CD4-positive, alpha-beta T cell treated with Interleukin-2 at 100 ng/mL for 4 hours (primary cell): ENCODE measurements at regions not wholly inside any gene's neighbourhood (a gene's known extent, or its start where the extent isn't known, plus 50 kb on each side); places are given as distances from the start of the nearest gene placed in this dataset.
"Not testable (repeated sequence)": the region's sequence is repeated elsewhere in the genome, so short reads cannot be mapped to it uniquely, and the experiment has no call there.

Experiments used
- DNase-seq: peaks from one replicate; pipeline ENCODE4 v3.0.0-alpha.2; 2020; ENCODE audit warnings: low spot score

GRCh38 chr1:198977909-198978308 is 339.1 kb downstream of the PTPRC start:
- no peak for DNase-seq

GRCh38 chr1:198978523-198978922 is 339.7 kb downstream of the PTPRC start:
- no peak for DNase-seq

GRCh38 chr1:198986036-198986435 is 347.2 kb downstream of the PTPRC start:
- DNase-seq = no peak

GRCh38 chr1:198986442-198986841 is 347.6 kb downstream of the PTPRC start:
- no peak for DNase-seq

GRCh38 chr1:199002661-199003060 is 363.8 kb downstream of the PTPRC start:
- DNase-seq = no peak

GRCh38 chr1:199007423-199007822 is 368.6 kb downstream of the PTPRC start:
- no peak for DNase-seq

- no peak for DNase-seq
Observed at GRCh38 chr1:199009447-199009846, 370.6 kb downstream of the PTPRC start.

- peak; percentile 4 for DNase-seq
Observed at GRCh38 chr1:199010492-199010891, 371.7 kb downstream of the PTPRC start.

GRCh38 chr1:199010933-199011332 is 372.1 kb downstream of the PTPRC start:
- no peak for DNase-seq

- DNase-seq = no peak
Observed at GRCh38 chr1:199015799-199016198, 377.0 kb downstream of the PTPRC start.

GRCh38 chr1:199018471-199019135 is 379.8 kb downstream of the PTPRC start:
- DNase-seq = no peak

GRCh38 chr1:199020051-199020450 is 381.2 kb downstream of the PTPRC start:
- DNase-seq = no peak

- no peak for DNase-seq
Observed at GRCh38 chr1:199020904-199021303, 382.1 kb downstream of the PTPRC start.

GRCh38 chr1:199029401-199029800 is 390.6 kb downstream of the PTPRC start:
- no peak for DNase-seq

- DNase-seq = no peak
Observed at GRCh38 chr1:199029855-199030254, 391.0 kb downstream of the PTPRC start.

GRCh38 chr1:199030541-199030940 is 391.7 kb downstream of the PTPRC start:
- not testable (repeated sequence) for DNase-seq

- DNase-seq = not testable (repeated sequence)
Observed at GRCh38 chr1:199031170-199031569, 392.3 kb downstream of the PTPRC start.

GRCh38 chr1:199032479-199032878 is 393.6 kb downstream of the PTPRC start:
- DNase-seq = not testable (repeated sequence)

- no peak for DNase-seq
Observed at GRCh38 chr1:199033661-199034060, 394.8 kb downstream of the PTPRC start.

- no peak for DNase-seq
Observed at GRCh38 chr1:199038156-199038555, 399.3 kb downstream of the PTPRC start.

GRCh38 chr1:199040076-199040905 is 401.5 kb downstream of the PTPRC start:
- DNase-seq = peak; percentile 2

- peak; percentile 34 for DNase-seq
Observed at GRCh38 chr1:199041173-199041914, 402.5 kb downstream of the PTPRC start.

- no peak for DNase-seq
Observed at GRCh38 chr1:199042193-199042592, 403.4 kb downstream of the PTPRC start.
